Peyer's patch (tissue), 4 donors: ENCODE measurements at regions not wholly inside any gene's neighbourhood (a gene's known extent, or its start where the extent isn't known, plus 50 kb on each side); places are given as distances from the start of the nearest gene placed in this dataset.
A peak's percentile ranks its signal among the peaks of the same experiment; 100 is the strongest.

ENCODE experiments used
- DNase-seq, 3 donors: peaks; one replicate each; pipeline ENCODE4 v3.0.0-alpha.2; 2017 to 2019
- H3K27ac ChIP-seq, 4 donors: fragments of 200-600 bp; sonication (generic); one replicate each; pipeline ENCODE4 v1.5.1; 2016 to 2019
- H3K27me3 ChIP-seq, 2 donors: fragments of 200-600 bp; sonication (generic); one replicate each; pipeline ENCODE4 v1.5.1; 2019
- H3K36me3 ChIP-seq, 3 donors: fragments of 200-600 bp; sonication (generic); one replicate each; pipeline ENCODE4 v1.5.1; 2016 to 2019
- H3K4me1 ChIP-seq, 4 donors: fragments of 200-600 bp; sonication (generic); one replicate each; pipeline ENCODE4 v1.5.1; 2016 to 2019
- H3K4me3 ChIP-seq, 4 donors: fragments of 200-600 bp; sonication (generic); 1 replicate in 3 of 4; 2 replicates in 1 of 4; pipeline ENCODE4 v1.5.1; 2016 to 2019; ENCODE audit warnings: mild to moderate bottlenecking in 1 of 4
- H3K9me3 ChIP-seq, 4 donors: fragments of 200-600 bp; sonication (generic); one replicate each; pipeline ENCODE4 v1.5.1; 2016 to 2019; ENCODE audit warnings: mild to moderate bottlenecking in 1 of 4
- POLR2A ChIP-seq, 2 donors: fragments of 450-650 bp; IDR thresholded peaks; one replicate each; pipeline ENCODE4 v1.5.1; 2017; ENCODE audit warnings: antibody characterized with exemption in 2 of 2, mild to moderate bottlenecking in 2 of 2, moderate library complexity in 2 of 2
- TF ChIP-seq, protein P1 (sequence below), 6 experiments: fragments of 450-650 bp in 4 of 6; fragments of 200-600 bp in 2 of 6; sonication (generic) in 1 of 6; IDR thresholded peaks; one replicate each; pipeline ENCODE4 v1.5.1; 2017 to 2019; ENCODE audit warnings: antibody characterized with exemption in 6 of 6, mild to moderate bottlenecking in 3 of 6, moderate library complexity in 1 of 6

DNA sequence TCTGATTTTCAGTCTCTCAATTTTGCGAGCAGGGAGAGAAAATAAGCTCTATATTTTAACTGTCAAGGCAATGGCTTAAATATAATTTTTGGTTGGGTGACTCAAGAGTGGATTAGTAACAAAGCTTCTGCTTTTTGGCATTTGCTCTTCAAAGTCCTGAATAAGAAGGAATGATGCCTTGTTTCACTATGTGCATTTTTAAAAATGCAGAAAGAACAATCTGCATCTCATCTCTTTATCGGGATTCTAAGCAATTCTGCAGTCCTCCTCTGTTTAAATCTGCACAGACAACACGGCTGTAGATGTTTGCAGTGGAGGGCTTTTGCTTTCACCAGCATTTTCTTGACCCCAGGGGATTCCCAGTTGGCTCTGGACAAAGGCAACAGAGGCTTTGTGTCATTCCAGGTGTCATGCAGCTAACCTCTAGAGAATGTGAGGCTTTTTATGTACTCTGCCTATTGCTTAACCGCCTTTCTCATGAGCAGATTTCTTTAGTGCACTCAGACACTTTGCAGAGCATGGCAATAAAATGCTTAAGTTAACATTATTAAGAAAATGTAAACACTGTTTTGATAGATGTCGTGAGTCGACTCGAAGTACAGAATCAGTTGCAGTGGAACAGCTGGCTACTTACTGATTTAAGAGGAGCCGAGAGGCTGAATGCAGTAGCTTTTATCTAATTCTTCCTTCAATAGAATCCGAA lies 783.2 kb upstream of the NEGR1 start:
- Histone ChIP-seq H3K36me3 (no peaks in the 10 kb centered on the region), H3K27ac (no peak overlapping the region), H3K9me3 (no peaks in the 10 kb centered on the region), H3K27me3 (no peaks in the 10 kb centered on the region), H3K4me1 (no peaks in the 10 kb centered on the region), H3K4me3 (no peak overlapping the region)
- TF ChIP-seq, protein P1, sequence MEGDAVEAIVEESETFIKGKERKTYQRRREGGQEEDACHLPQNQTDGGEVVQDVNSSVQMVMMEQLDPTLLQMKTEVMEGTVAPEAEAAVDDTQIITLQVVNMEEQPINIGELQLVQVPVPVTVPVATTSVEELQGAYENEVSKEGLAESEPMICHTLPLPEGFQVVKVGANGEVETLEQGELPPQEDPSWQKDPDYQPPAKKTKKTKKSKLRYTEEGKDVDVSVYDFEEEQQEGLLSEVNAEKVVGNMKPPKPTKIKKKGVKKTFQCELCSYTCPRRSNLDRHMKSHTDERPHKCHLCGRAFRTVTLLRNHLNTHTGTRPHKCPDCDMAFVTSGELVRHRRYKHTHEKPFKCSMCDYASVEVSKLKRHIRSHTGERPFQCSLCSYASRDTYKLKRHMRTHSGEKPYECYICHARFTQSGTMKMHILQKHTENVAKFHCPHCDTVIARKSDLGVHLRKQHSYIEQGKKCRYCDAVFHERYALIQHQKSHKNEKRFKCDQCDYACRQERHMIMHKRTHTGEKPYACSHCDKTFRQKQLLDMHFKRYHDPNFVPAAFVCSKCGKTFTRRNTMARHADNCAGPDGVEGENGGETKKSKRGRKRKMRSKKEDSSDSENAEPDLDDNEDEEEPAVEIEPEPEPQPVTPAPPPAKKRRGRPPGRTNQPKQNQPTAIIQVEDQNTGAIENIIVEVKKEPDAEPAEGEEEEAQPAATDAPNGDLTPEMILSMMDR (IDR thresholded peaks at IDR 0.05), result no peak
- no peak for TF ChIP-seq POLR2A (IDR thresholded peaks at IDR 0.05)
- DNase-seq, result no peak

DNA sequence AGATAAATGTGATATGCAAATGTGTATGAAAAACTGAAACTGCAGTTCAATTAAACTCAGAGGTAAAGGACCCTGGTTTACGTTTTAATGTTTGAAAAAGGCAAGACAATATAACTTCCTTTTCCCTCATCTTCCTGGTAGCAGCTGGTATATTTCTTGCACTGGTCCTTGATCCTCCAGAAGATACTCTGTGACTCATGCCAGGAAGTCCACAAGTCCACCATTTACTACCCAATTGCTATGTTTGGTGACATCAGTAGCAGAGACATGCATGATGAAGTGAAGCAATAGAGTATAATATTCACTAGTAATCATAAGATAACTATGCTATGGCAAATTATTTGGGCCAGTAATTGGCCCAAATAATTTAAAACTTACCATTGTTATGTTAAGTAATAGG lies 774.5 kb upstream of the NEGR1 start:
- Histone ChIP-seq H3K27ac (no peak overlapping the region), H3K9me3 (no peaks in the 10 kb centered on the region), H3K4me3 (no peak overlapping the region), H3K36me3 (no peaks in the 10 kb centered on the region), H3K27me3 (no peaks in the 10 kb centered on the region), H3K4me1 (no peaks in the 10 kb centered on the region)
- peak in 1 of 3 donors; percentile 61 for DNase-seq
- no peak for TF ChIP-seq POLR2A (IDR thresholded peaks at IDR 0.05)
- TF ChIP-seq, protein P1 (IDR thresholded peaks at IDR 0.05), result no peak

DNA sequence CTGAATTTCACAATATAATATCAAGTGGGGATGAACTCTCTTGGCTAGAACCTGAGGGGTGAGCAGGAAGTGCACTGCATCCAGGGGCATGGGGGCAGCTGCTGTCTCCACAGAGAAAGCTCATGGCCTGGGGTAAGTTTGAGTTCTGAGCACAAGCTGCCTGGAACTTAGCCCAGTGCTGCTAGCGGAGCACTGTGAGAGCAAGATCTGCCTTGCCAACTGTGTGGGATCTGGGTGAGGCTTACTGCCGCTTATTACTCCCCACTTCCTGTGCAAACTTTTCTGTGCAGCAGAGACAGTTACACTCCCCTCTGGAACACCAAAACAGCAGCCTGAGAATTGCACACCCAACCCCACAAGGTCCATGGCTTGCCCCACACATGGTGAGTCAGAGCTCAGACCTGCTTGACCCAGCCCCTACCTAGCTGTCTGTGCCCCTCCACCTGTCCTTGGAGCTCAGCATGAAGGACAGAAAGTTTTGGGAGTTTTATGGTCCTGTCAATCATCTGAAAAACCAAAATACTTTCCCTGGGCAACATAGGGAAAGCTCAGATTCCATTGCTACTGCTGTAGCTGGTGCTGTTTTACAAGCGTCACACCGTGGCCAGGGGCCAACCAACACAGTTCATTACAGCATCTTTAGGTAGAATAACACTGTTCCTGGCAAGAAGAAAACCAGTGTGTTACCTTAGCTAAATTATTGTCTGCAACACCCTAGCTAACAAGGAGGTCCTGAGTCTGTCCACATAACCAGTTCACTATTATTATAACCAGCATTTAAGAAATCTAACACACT lies 762.1 kb upstream of the NEGR1 start:
- no peaks in the 10 kb centered on the region for H3K9me3 ChIP-seq
- H3K27me3 ChIP-seq, result no peaks in the 10 kb centered on the region
- no peak for DNase-seq
- no peaks in the 10 kb centered on the region for H3K4me1 ChIP-seq
- H3K27ac ChIP-seq, result no peak overlapping the region
- no peak overlapping the region for H3K4me3 ChIP-seq
- no peak for TF ChIP-seq POLR2A (IDR thresholded peaks at IDR 0.05)
- TF ChIP-seq, protein P1 (IDR thresholded peaks at IDR 0.05), result no peak
- H3K36me3 ChIP-seq, result no peaks in the 10 kb centered on the region

DNA sequence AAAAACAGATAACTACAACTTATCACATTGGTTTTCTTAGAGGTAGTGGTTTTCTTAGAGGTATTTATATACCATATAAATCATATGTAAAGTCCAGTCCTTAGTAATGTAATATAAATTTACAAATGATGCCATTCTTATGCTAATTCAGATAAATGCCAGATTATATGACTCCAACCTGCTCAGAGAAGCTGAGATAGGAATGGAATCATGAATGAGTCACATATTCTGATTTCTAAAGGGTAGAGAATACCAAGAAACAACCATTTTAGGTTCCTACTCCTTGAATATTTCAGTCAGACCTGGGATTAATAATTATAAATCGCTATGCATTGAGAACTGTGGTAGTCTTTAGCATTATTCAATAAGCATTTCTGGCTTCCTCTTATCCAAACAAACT lies 760.1 kb upstream of the NEGR1 start:
- DNase-seq, result no peak
- H3K9me3 ChIP-seq, result no peaks in the 10 kb centered on the region
- H3K27me3 ChIP-seq, result no peaks in the 10 kb centered on the region
- no peak overlapping the region for H3K27ac ChIP-seq
- no peak for TF ChIP-seq POLR2A (IDR thresholded peaks at IDR 0.05)
- TF ChIP-seq, protein P1 (IDR thresholded peaks at IDR 0.05), result no peak
- H3K4me3 ChIP-seq, result no peak overlapping the region
- H3K36me3 ChIP-seq, result no peaks in the 10 kb centered on the region
- H3K4me1 ChIP-seq, result no peaks in the 10 kb centered on the region

DNA sequence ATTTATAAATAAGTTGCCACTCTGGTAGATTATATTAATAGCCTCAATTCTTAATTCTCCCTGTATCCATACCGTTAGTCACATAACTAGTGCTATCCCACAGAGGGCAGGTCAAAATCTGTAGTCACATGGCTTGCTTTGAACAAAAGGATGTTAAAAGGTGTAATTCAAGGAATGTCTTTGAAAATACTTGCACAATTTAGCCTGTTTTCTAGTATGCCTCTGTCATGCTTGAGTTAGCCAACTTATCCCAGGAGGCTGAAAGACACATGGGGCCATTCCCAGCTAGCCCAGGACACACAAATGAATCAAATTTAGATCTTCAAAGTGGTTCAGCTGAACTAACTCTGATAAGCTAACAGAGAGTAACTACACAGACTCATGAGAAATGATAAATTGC lies 758.5 kb upstream of the NEGR1 start:
- TF ChIP-seq, protein P1 (IDR thresholded peaks at IDR 0.05), result no peak
- TF ChIP-seq POLR2A (IDR thresholded peaks at IDR 0.05), result no peak
- Histone ChIP-seq H3K36me3 (no peaks in the 10 kb centered on the region), H3K27ac (no peak overlapping the region), H3K9me3 (no peaks in the 10 kb centered on the region), H3K4me3 (no peak overlapping the region), H3K4me1 (no peaks in the 10 kb centered on the region), H3K27me3 (no peaks in the 10 kb centered on the region)
- no peak for DNase-seq
